CD4-positive, alpha-beta T cell treated with Interleukin-17A for 1 hour (primary cell): ENCODE measurements at regions not wholly inside any gene's neighbourhood (a gene's known extent, or its start where the extent isn't known, plus 50 kb on each side); places are given as distances from the start of the nearest gene placed in this dataset.
"Not testable (repeated sequence)": the region's sequence is repeated elsewhere in the genome, so short reads cannot be mapped to it uniquely, and the experiment has no call there.

Experiments
- DNase-seq: peaks from one replicate; pipeline ENCODE4 v3.0.0-alpha.2; 2020

DNA sequence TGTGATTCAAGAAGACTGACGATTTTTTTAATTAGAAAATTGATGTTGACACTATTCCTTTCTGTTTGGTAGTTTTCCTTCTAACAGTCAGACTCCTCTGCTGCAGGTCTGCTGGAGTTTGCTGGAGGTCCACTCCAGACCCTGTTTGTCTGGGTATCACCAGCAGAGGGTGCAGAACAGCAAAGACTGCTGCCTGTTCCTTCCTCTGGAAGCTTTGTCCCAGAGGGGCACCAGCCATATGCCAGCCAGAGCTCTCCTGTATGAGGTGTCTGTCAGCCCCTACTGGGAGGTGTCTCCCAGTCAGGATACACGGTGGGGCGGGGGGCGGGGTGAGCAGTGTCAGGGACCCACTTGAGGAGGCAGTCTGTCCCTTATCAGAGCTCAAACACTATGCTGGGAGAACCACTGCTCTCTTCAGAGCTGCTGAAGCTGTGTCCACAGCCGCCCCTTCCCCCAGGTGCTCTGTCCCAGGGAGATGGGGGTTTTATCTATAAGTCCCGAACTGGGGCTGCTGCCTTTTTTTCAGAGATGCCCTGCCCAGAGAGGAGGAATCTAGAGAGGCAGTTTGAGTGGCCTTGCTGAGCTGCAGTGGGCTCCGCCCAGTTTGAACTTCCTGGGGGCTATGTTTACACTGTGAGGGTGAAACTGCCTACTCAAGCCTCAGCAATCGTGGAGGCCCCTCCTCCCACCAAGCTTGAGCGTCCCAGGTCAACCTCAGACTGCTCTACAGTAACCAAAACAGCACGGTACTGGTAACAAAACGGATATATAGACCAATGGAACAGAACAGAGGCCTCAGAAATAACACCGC is 1358.1 kb upstream of the CHAC2 start:
- not testable (repeated sequence) for DNase-seq

DNA sequence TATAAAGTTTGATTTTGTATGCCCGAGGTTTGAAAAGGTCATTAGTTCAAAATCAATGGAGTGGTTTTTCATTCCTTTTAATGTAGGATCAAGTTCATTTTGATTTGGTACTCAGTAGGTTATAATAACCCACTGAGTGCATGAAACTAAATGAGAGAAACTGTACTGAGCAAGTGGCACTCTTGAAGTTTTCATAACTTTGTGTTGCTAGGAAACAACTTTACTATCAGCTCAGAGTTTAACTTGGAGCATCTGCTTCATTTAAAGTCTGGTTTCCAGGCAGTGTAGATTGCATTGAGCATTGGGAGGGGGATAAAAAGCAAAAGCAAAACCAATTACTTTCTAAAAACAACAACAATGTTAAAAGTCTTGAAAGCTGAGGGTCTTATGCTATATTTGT is 1361.6 kb upstream of the CHAC2 start:
- no peak for DNase-seq

DNA sequence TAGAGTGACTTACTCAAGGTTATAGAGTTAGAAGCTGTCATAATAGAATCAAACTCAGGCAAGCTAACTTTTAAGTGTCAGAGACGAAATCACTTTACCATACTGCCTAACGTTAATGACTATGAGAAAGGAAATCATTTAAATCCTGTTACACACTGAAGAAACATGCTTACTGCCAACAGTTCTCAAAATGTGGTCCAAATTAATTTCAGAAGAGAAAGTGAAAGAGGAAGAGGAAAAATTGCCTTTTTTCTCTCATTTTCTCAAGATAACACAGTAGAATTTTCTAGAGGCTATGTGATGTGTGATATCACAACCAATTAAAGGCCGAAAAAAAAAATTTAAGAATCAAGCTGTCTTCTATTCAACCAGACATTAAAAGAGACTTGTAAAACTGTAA is 1362.7 kb upstream of the CHAC2 start:
- no peak for DNase-seq

DNA sequence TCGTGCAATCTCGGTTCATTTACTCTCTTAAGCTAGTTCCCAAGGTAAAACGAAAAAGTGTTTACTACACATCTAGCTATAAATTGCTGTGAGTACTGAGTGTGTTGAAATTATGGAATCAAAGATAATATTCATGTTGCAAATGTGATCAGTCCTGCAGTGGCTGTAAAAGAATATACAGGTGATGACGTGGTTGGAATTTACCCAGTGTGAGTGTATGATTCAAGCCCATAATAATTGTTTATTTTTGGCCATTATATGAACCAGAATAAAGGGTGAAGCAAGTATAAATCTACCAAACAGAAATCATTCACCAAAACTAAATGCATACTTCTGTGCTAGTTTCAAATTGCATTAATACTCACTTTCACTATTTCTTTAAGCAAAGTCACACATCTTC is 1363.6 kb upstream of the CHAC2 start:
- DNase-seq = no peak

DNA sequence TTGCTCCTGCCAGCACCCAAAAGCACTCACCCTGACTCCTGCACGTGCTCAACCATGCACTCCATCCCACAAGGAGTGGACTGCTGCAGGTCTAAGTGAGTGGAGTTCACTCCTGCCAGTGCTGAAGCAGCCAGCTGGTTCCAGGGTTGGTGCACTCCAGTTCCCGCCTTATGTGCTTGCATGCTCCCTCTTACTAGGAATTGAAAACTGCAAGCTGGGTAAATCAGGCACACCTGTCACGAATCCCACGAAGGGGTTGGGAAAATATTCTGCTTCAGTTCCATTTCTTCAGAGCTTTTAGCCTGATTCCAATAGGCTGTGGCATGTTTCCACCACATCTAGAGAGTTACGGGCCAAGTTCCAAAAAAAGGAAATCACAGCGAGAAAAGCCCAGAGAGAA is 1365.5 kb upstream of the CHAC2 start:
- DNase-seq = no peak

DNA sequence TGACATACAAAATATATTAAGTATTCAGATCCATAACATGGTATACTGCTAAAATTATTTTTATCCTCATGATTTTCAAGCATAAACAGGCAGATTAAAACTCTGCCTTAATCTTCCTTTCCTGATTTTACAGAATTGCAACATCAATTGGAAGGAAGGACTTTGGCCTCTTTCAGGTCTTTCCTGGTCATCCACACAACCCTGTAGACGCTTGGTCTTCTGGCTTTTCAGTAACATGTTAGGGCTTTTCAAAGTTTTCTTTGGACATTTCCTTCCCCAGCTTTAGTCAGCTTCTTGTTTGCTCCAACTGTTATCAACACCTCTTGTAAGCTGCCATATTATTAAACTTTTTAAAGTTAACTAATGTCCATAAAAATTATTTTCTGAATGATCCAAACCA is 1364.9 kb upstream of the NRXN1 start:
- no peak for DNase-seq

DNA sequence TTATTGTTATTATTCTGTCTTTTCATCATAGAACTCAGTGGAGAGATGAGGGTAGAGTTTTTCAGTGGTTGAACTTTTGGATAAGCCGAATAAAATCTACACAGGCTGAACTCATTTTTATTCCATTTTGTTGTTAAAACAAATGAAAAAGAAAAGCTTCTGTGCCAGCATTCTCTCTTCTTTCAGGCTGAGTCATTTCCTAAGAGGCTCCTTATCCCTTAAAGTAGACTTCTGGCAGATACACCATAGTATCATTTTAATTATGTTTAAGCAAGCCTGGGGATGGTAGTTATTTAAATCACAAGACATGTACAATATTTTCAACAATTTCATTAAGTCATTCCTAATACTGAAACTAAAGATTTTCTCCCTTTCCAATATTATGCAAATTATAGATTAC is 1364.0 kb upstream of the NRXN1 start:
- no peak for DNase-seq

DNA sequence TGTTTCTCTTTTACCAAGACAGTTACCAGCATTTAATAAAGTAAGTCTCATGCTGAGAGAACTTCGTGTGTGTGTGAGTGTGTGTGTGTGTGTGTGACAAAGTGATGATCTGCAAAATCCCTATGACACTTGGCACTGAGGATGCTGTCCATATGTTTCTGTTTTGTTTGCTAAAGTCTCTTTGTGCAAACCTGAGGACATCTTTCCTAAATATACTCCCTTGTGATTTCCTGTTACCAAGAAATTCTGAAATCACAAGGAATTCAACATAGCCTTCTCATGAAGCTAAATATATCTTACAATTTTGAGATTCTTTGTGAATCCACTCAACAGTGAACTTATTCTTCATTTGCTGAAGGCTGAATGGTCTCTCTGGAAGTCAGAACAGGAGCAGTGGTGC is 1359.7 kb upstream of the NRXN1 start:
- DNase-seq = no peak

DNA sequence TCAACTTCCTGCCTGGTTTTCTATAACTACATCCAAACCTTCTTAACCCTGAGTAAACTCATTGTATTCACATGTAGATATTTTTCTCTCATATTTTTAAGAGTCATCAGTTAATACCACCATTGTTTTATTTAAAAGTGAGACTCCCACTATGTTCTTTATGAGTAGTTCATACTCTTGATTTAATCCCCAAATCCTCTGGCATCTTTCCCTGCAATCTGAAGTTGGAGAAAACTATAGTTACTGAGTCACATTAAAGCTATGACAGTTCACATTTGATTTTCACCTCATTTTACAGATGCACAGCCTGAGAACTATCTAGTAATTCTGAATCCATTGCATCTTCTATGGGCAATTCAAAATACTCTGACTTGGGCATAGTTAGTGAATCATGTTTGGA is 1358.7 kb upstream of the NRXN1 start:
- DNase-seq = no peak

DNA sequence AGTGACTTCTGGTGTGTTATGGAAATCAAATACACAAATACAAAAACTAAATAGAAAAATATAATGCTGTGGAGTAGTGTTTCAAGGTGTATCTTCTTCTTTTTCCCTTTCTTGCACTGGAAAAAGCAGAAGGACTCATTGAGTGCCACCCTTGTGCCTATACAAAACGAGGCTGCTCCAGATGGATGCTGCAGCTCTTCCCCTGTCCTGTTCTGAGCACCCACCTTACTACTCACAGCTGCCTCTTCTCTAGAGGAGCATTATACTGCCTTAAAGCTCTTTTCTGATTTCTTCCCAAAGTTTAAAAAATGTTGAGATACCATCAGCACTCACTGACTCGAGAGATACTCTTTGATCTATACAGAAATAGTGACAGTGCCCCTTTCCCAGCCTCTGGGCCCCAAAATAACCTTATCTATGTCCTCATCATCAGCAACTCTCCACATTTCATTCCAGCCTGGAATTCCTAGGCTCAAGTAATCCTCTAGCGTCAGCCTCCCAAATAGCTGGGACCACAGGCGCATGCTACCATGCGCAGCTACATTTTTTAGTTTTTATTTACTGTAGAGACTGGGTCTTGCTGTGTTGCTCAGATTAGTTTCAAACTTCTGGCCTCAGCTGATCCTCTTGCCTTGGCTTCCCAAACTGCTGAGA is 1356.1 kb upstream of the NRXN1 start:
- no peak for DNase-seq

DNA sequence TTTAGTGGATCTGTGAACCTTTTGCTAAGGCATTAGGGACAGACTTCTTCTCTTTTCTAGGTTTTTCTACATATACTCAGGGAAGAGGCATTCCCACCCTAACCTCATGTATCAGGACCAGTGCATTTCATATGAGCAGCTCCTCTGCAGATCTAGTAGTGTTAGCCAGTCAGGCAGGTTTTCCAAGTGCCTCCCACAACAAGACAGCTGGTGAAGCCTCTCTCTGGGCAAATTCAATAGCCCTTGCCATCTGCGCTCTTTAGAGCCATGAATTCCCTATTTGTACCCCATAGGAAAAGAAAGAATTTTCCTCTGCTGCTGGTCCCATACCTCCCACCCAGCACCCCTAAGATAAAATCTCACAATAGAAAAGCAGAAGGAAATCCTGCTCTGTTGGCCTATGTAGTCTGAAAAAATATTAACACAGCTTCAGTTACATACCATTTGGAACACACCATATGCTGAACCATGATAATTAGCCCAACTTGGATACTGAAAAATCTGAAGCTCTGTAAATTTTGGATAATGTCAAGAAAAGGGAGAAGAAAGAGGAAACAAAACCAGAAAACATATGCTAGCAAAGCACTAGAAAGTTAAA is 1354.6 kb upstream of the NRXN1 start:
- DNase-seq = no peak

DNA sequence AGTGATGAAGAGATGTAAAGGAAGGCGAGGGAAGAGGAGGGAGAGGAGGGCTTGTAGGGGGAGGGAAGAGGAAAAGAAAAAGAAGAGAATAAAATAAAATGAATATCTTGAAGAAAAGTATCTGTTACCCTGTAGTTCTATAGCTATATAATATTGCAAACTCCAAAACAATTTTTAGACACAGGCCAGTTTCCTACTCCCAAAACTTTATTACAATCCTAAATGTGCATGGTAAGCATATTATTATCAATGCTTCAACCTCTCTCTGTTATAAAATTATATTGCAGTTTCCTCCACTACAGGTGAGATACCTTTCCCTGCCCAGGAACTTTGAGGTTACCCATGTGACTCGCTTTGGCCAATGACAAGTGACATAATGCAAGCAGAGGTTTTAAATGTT is 1351.6 kb upstream of the NRXN1 start:
- no peak for DNase-seq

DNA sequence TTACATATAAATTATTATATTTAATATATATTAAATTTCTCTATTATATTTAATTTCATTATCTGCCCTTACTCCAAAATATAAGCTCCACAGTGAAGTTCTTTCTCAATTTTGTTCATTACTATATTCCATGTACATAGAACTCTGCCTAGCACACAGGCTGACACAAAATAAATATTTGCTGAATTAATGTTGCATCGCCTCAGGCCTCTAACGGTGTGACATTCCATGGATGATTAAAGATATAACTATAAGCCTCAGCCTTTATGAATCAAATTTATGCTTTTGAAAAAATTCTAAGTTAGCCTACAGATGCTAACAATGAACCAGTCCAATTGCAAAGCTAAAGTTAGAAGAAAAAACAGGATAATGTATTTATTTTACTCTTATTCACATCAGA is 1337.2 kb upstream of the NRXN1 start:
- no peak for DNase-seq

DNA sequence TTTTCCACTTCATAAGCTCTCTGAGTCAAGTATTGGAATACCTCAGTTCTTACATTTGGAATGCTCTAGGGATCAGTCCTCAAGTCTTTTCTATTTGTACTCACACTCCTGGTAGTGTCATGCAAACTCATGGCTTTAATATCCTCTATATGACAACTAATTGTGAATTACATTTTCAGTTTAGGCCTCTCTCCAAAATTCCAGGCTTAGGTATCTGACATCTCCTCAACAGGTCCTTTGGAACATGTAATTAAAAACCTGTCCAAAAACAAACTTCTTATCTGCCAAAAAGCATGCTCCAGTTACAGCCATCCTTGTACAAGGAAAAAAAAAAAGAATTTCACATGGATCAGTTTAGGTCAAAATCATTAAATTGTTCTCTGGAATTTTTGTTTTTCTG is 1336.2 kb upstream of the NRXN1 start:
- DNase-seq = no peak

DNA sequence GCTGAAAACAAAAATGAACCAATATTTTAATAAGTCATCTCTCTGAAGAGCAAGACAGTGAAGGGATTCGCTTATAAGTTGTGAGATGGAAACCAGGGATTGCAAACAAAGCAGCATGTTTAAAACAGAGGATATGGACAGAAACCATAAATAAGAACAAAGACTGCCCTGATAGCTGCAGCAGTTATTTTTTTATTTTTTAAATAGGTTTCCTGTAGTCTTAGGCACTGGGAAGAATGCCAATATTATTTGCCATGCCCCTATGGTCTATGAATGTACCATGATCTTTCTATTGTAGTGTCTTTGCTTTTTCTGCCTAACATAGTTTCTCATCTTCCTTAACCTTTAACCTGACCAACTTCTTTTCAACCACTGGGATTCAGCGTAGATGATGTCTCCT is 1334.0 kb upstream of the NRXN1 start:
- no peak for DNase-seq

DNA sequence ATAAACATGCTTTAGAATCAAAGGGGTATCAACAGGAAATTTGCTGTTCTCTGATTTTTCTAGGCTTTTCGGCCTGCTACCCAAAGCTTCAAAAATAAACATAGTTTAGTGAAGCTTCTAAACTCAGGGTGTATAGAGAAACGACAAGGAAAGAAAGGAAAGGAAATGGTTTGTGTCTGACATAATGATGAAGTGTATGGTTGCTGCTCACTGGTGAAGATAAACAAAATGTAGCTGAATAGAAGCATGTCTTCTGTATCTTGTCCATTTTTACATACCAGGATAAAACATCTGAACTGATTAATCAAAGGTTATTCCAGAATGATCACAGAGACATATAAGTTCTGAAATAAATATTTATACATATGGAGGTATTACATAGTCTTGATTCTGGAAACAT is 1324.6 kb upstream of the NRXN1 start:
- DNase-seq = no peak

DNA sequence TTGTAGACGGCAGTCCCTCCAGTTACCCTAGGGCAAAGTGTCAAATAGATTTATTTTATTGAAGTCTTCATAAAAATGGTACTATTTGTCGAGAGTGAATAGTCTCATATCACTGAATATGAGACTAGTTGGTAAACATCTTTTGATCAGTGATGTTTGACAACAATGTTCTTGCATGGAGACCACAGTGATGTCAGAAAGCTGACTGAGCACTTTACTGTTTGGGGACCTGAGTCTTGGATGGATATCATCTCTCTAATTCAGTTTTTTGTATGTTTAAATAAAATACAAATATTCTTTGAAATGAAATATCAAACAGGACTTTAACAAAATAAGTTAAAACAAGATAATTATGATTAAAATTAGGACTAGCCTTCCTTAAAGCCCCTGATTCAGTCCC is 1315.4 kb upstream of the NRXN1 start:
- DNase-seq = no peak

DNA sequence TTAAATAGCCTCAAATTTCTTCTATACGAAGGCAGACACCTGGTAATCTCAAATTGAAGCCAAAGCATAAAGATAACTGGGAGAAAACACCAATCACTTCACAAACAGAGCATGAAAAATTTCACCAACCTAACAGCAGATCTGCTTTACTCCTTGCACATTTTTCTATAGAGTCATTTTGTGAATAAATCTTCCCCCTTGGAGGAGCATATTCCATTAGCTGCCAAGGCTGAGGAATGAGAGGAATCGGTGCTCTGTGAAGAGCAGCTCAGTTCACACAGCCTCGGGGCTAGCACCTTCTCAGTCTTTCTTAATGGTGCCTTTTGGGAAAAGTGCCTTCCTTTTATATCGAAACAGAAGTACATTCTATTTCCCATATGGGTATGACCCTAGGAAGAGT is 1313.7 kb upstream of the NRXN1 start:
- DNase-seq = no peak

DNA sequence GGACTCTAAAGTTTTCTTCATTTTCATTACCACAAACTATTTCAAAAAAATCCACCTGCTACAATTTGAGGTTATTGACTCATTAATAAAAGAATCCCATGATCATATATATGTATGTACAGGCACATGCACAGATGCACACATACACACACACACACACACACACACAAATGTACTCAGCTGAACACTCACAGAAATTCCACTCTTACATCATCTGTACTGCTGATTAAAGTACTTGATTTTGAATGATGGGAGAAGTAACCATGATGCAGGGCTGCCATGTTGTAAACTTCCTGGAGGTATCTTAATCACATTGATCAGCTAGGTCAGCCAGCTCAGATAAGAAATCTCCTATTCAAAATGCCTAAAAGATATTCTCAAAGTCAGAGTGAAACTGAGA is 1313.2 kb upstream of the NRXN1 start:
- DNase-seq = no peak

DNA sequence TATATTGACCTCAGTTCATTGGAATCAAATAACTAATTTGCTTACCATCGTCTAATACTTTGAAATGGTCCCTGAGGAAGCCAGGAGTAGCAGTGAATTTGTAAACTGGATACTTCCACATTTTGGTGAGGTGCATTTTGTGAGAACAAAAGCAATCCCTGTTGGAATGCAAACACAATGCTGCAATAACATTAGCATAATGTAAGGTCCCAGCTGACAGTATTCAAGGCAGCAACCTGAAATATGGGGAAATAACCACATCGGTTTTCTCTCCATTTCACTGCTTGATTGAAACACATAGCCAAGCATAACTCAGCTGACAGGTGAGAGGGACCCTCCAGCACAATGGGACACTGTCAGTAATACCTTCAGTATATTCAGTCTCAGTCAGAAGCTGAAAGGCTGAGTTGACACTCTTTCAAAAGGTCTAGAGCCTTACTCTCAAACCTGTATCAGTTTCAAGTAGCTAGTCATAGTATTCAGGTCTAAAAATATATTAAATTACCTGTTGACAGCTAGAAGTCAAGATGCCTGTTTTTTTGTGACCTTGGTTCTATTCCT is 1311.9 kb upstream of the NRXN1 start:
- no peak for DNase-seq

DNA sequence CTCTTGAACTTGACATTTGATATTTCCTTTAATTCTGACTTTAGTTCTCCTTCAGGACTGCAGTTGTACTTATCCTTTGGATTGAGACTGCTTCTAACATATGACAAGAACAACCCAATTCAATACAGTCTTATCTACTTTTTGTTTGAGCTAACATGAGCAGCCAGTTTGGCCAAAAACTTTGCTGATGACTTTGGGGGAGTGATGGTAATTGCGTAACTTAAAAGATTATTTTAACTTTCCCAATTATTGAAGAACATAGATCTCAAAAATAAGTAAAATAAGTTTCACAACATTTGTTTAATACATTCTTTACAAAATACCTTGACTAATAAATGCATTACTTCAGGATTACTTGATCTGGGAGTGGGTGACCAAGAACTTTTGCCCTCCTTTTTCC is 1311.1 kb upstream of the NRXN1 start:
- DNase-seq = no peak

DNA sequence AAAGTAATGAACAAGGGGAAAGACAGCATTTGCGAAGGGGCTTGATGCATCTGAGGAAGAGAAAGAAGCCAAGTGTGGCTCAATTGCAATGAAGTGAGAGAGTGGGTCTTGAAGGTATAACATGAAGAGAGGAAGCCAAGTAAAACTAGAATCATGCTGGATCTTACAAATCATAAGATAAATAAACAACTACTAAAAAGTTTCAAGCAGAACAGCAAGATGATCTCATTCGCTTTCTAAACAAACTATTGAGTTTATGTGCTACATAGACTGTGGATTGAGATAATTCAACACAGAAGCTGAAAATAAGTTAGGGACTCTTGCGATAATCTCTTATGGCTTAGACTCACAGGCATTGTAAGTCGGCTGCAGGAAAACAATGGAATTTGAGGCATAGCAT is 1310.5 kb upstream of the NRXN1 start:
- DNase-seq = no peak

DNA sequence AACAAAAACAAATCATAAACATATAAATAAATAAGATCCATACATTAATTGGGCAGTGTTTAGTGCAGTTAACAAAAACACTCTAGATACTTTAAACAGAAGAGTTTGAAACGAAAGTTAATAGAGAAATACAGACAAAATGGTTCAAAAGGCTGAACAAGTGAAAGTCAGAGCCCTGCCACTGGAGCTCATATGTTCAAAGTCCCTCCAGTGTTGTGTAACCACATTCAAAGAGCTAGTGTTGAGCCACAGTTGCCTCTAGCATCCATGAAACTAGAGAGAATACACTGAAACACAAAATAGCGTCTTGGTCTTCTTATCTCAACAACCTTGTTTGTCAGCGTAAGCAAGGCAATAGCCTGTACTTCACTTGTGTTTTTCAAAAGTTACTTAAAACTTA is 1309.8 kb upstream of the NRXN1 start:
- DNase-seq = no peak

DNA sequence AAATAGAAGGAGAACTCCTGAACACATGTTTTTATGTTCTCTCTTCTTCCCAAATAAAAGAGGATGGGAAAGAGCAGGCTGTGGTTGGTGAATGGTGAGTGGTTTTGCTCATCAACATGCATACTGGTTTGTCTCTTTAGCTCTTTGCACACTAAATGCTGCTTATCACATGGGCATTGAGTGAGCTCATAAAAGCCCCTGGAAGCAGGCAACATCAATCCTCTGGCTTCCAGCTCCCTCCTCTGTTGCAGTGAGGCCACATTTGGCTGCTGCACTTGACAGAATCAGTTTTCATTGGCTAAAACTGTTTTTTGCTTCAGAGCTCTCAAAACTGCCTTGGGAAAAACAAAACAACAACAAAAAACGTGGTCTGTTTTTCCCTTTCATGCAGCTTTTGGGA is 1308.2 kb upstream of the NRXN1 start:
- DNase-seq = no peak
